HEK293 (cell line): ENCODE measurements at regions not wholly inside any gene's neighbourhood (a gene's known extent, or its start where the extent isn't known, plus 50 kb on each side); places are given as distances from the start of the nearest gene placed in this dataset.

Experiments
- CTCF ChIP-seq: fragments of 450-650 bp; formaldehyde crosslinking; IDR thresholded peaks from 2 replicates; pipeline ENCODE4 v1.5.1; 2016; ENCODE audit warnings: missing biosample characterization, missing genetic modification characterization
- KLF7 ChIP-seq: fragments of 450-650 bp; formaldehyde crosslinking; IDR thresholded peaks from 2 replicates; pipeline ENCODE4 v1.5.1; 2016; ENCODE audit warnings: missing biosample characterization, missing genetic modification characterization, borderline replicate concordance
- ZNF121 ChIP-seq: fragments of 450-650 bp; formaldehyde crosslinking; IDR thresholded peaks from 2 replicates; pipeline ENCODE4 v1.5.1; 2016; ENCODE audit warnings: missing biosample characterization, missing genetic modification characterization
- ZNF16 ChIP-seq: fragments of 450-650 bp; formaldehyde crosslinking; IDR thresholded peaks from 2 replicates; pipeline ENCODE4 v1.5.1; 2016; ENCODE audit warnings: low read depth, missing biosample characterization, missing genetic modification characterization
- ZNF274 ChIP-seq, 2 experiments: fragments of 200-500 bp in 1 of 2; fragments of 450-650 bp in 1 of 2; sonication (Bioruptor generic) in 1 of 2; formaldehyde crosslinking in 1 of 2; IDR thresholded peaks; 2 replicates each; pipeline versions ENCODE4 v1.5.1 to v1.6.1; 2014 to 2016; ENCODE audit warnings: borderline replicate concordance in 1 of 2, inconsistent platforms in 1 of 2, low read length in 1 of 2, missing biosample characterization in 1 of 2, missing genetic modification characterization in 1 of 2
- ZNF302 ChIP-seq: fragments of 450-650 bp; formaldehyde crosslinking; IDR thresholded peaks from 2 replicates; pipeline ENCODE4 v1.5.1; 2016; ENCODE audit warnings: missing biosample characterization, missing genetic modification characterization, low read depth
- ZNF37A ChIP-seq: fragments of 450-650 bp; IDR thresholded peaks from 2 replicates; pipeline ENCODE4 v1.5.1; 2018; ENCODE audit warnings: missing biosample characterization, missing genetic modification characterization
- ZNF423 ChIP-seq: fragments of 450-650 bp; formaldehyde crosslinking; IDR thresholded peaks from 2 replicates; pipeline ENCODE4 v1.5.1; 2016; ENCODE audit warnings: missing biosample characterization, missing genetic modification characterization
- ZNF549 ChIP-seq: fragments of 450-650 bp; IDR thresholded peaks from 2 replicates; pipeline ENCODE4 v1.5.1; 2018; ENCODE audit warnings: missing biosample characterization, missing genetic modification characterization, mild to moderate bottlenecking, inconsistent platforms, moderate library complexity
- ZNF701 ChIP-seq: fragments of 450-650 bp; formaldehyde crosslinking; IDR thresholded peaks from 2 replicates; pipeline ENCODE4 v1.5.1; 2016; ENCODE audit warnings: missing biosample characterization, missing genetic modification characterization
- ZSCAN18 ChIP-seq: fragments of 450-650 bp; formaldehyde crosslinking; IDR thresholded peaks from 2 replicates; pipeline ENCODE4 v1.5.1; 2016; ENCODE audit warnings: missing biosample characterization, missing genetic modification characterization

GRCh38 chr15:54884312-54884711 is 312.4 kb downstream of the RSL24D1 start:
- TF ChIP-seq ZNF37A (tag by site-specific recombination) = no peak
- no peak for TF ChIP-seq ZNF274 (IDR thresholded peaks at IDR 0.05; ENCODE audit: low read length)
- TF ChIP-seq ZNF274 (tag by site-specific recombination; IDR thresholded peaks at IDR 0.05; ENCODE audit: borderline replicate concordance) = no peak
- no peak for TF ChIP-seq CTCF (tag by site-specific recombination)
- TF ChIP-seq ZSCAN18 (tag by site-specific recombination) = no peak
- no peak for TF ChIP-seq ZNF701 (tag by site-specific recombination)
- no peak for TF ChIP-seq ZNF121
- no peak for TF ChIP-seq ZNF423 (tag by site-specific recombination)
- TF ChIP-seq ZNF302 (tag by site-specific recombination) = no peak
- TF ChIP-seq ZNF549 (tag by site-specific recombination) = no peak
- no peak for TF ChIP-seq KLF7 (tag by site-specific recombination)
- TF ChIP-seq ZNF16 (tag by site-specific recombination) = no peak
